CD4-positive, alpha-beta T cell treated with Interleukin-1 beta for 1 hour (primary cell): ENCODE measurements at regions not wholly inside any gene's neighbourhood (a gene's known extent, or its start where the extent isn't known, plus 50 kb on each side); places are given as distances from the start of the nearest gene placed in this dataset.

Experiments used
- DNase-seq, 2 donors: peaks; one replicate each; pipeline ENCODE4 v3.0.0-alpha.2; 2020 to 2022

GRCh38 chr4:186900232-186900900 lies 176.7 kb upstream of the FAT1 start:
- DNase-seq = no peak

GRCh38 chr4:186900984-186901383 lies 177.3 kb upstream of the FAT1 start:
- DNase-seq = no peak

GRCh38 chr4:186901850-186902249 lies 178.2 kb upstream of the FAT1 start:
- no peak for DNase-seq

GRCh38 chr4:186902361-186902760 lies 178.7 kb upstream of the FAT1 start:
- DNase-seq = no peak

- no peak for DNase-seq
Measured at GRCh38 chr4:186904101-186904500, 180.4 kb upstream of the FAT1 start.

GRCh38 chr4:186906722-186907121 lies 183.1 kb upstream of the FAT1 start:
- no peak for DNase-seq

- DNase-seq = no peak
Measured at GRCh38 chr4:186910385-186910784, 186.7 kb upstream of the FAT1 start.

- no peak for DNase-seq
Measured at GRCh38 chr4:186912606-186913005, 188.9 kb upstream of the FAT1 start.

- no peak for DNase-seq
Measured at GRCh38 chr4:186915816-186916215, 192.2 kb upstream of the FAT1 start.

GRCh38 chr4:186917136-186917535 lies 193.5 kb upstream of the FAT1 start:
- DNase-seq = no peak

- DNase-seq = no peak
Measured at GRCh38 chr4:186918466-186918865, 194.8 kb upstream of the FAT1 start.

- DNase-seq = no peak
Measured at GRCh38 chr4:186919340-186919739, 195.7 kb upstream of the FAT1 start.

- no peak for DNase-seq
Measured at GRCh38 chr4:186920483-186920882, 196.8 kb upstream of the FAT1 start.

GRCh38 chr4:186920992-186921391 lies 197.3 kb upstream of the FAT1 start:
- no peak for DNase-seq

GRCh38 chr4:186924723-186925122 lies 201.1 kb upstream of the FAT1 start:
- DNase-seq = no peak

- no peak for DNase-seq
Measured at GRCh38 chr4:186927624-186928023, 204.0 kb upstream of the FAT1 start.

GRCh38 chr4:186930024-186930423 lies 206.4 kb upstream of the FAT1 start:
- no peak for DNase-seq

GRCh38 chr4:186931519-186931918 lies 207.9 kb upstream of the FAT1 start:
- DNase-seq = no peak

- no peak for DNase-seq
Measured at GRCh38 chr4:186932196-186932595, 208.5 kb upstream of the FAT1 start.

- no peak for DNase-seq
Measured at GRCh38 chr4:186932631-186933187, 209.1 kb upstream of the FAT1 start.

- DNase-seq = no peak
Measured at GRCh38 chr4:186934244-186934643, 210.6 kb upstream of the FAT1 start.

- DNase-seq = no peak
Measured at GRCh38 chr4:186934841-186935443, 211.3 kb upstream of the FAT1 start.

- DNase-seq = no peak
Measured at GRCh38 chr4:186935901-186936300, 212.2 kb upstream of the FAT1 start.

- DNase-seq = no peak
Measured at GRCh38 chr4:186936496-186937375, 213.1 kb upstream of the FAT1 start.
